ENCODE measurements at regions not wholly inside any gene's neighbourhood (a gene's known extent, or its start where the extent isn't known, plus 50 kb on each side); places are given as distances from the start of the nearest gene placed in this dataset.

DNA sequence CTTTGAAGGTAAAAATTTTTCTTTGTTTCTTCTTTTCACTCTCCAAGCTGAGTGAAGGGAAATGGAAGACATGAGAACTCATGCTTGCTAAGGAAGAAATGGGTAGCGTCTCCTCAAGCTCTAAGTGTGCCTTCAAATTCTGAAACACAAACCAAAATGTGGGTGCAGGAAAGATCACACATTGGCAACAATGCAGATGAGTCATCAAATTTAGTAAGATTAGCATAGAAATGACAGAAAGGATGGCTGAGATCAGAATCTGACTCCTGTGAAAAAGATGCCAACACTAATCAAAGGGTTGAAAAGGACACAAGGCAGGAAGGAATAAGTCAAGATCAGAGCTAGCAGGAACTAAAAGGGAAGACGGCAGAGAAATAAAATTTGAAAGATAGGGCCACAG lies 61.1 kb upstream of the ZNF462 start:
- TF ChIP-seq POLR2A (IDR thresholded peaks at IDR 0.05), result no peak
- TF ChIP-seq, protein P1, sequence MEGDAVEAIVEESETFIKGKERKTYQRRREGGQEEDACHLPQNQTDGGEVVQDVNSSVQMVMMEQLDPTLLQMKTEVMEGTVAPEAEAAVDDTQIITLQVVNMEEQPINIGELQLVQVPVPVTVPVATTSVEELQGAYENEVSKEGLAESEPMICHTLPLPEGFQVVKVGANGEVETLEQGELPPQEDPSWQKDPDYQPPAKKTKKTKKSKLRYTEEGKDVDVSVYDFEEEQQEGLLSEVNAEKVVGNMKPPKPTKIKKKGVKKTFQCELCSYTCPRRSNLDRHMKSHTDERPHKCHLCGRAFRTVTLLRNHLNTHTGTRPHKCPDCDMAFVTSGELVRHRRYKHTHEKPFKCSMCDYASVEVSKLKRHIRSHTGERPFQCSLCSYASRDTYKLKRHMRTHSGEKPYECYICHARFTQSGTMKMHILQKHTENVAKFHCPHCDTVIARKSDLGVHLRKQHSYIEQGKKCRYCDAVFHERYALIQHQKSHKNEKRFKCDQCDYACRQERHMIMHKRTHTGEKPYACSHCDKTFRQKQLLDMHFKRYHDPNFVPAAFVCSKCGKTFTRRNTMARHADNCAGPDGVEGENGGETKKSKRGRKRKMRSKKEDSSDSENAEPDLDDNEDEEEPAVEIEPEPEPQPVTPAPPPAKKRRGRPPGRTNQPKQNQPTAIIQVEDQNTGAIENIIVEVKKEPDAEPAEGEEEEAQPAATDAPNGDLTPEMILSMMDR (IDR thresholded peaks at IDR 0.05), result no peak
